Kidney (tissue), 13 donors: ENCODE measurements at regions not wholly inside any gene's neighbourhood (a gene's known extent, or its start where the extent isn't known, plus 50 kb on each side); places are given as distances from the start of the nearest gene placed in this dataset.

Experiments used
- DNase-seq, 5 donors: peaks; one replicate each; pipeline ENCODE4 v3.0.0-alpha.2; 2013 to 2020
- FAIRE-seq: peaks from 2 replicates; lab custom pipeline; 2012; peaks lifted over from hg19 to GRCh38; lab: Jason Lieb, UNC
- H3K27ac ChIP-seq, 2 donors: one replicate each; pipeline ENCODE4 v1.7.0; 2013; ENCODE audit warnings: low read depth in 2 of 2, low read length in 2 of 2, inconsistent platforms in 1 of 2
- H3K27me3 ChIP-seq: one replicate; pipeline ENCODE4 v1.7.1; 2013; ENCODE audit warnings: low read length, inconsistent platforms; ENCODE audit not compliant: control insufficient read depth, insufficient read depth
- H3K36me3 ChIP-seq, 3 donors: one replicate each; pipeline versions ENCODE4 v1.7.0 to v1.7.1; 2013; ENCODE audit warnings: low read length in 3 of 3, control low read depth in 1 of 3, inconsistent platforms in 1 of 3; ENCODE audit not compliant: insufficient read depth in 3 of 3, control insufficient read depth in 2 of 3
- H3K4me1 ChIP-seq, 3 donors: one replicate each; pipeline versions ENCODE4 v1.7.0 to v1.7.1; 2013; ENCODE audit warnings: low read length in 3 of 3, inconsistent platforms in 1 of 3, low read depth in 1 of 3; ENCODE audit not compliant: control insufficient read depth in 2 of 3, insufficient read depth in 2 of 3
- H3K4me3 ChIP-seq, 3 donors: one replicate each; pipeline versions ENCODE4 v1.7.0 to v1.8.1; 2013; ENCODE audit warnings: low read length in 3 of 3, control low read depth in 1 of 3, inconsistent platforms in 1 of 3
- H3K9ac ChIP-seq, 3 donors: one replicate each; pipeline versions ENCODE4 v1.7.0 to v1.7.1; 2013; ENCODE audit warnings: low read length in 3 of 3, control low read depth in 1 of 3, inconsistent platforms in 1 of 3
- H3K9me3 ChIP-seq, 3 donors: one replicate each; pipeline versions ENCODE4 v1.7.0 to v1.7.1; 2013; ENCODE audit warnings: low read length in 3 of 3, control low read depth in 1 of 3, inconsistent platforms in 1 of 3; ENCODE audit not compliant: control insufficient read depth in 2 of 3, insufficient read depth in 1 of 3
- intact Hi-C: fragments of 100-400 bp; cut with DNase I; formaldehyde crosslinking; loops from one replicate; pipeline ENCODE4 v1.11.1; 2022
- TF ChIP-seq, protein P1 (sequence below): IDR thresholded peaks from 3 replicates; pipeline ENCODE4 v1.5.1; 2012; ENCODE audit warnings: mild to moderate bottlenecking, moderate library complexity, borderline replicate concordance; ENCODE audit not compliant: insufficient read depth; ENCODE audit errors: extremely low read depth
- donor health status: control.
- donor health status: control.
- donor health status: control.
- donor health status: control.
- donor health status: control.
- donor health status: DM: yes; HTN: yes; CAD: no.
- donor health status: Normal renal cell carcinoma (clear cell type).

- DNase-seq (no peak), FAIRE-seq (no peak)
- Histone ChIP-seq H3K4me1 (no peaks in the 10 kb centered on the region), H3K4me3 (no peak overlapping the region), H3K9ac (no peak overlapping the region), H3K36me3 (no peaks in the 10 kb centered on the region), H3K27ac (no peak overlapping the region), H3K9me3 (no peaks in the 10 kb centered on the region), H3K27me3 (no peaks in the 10 kb centered on the region)
- TF ChIP-seq, protein P1, sequence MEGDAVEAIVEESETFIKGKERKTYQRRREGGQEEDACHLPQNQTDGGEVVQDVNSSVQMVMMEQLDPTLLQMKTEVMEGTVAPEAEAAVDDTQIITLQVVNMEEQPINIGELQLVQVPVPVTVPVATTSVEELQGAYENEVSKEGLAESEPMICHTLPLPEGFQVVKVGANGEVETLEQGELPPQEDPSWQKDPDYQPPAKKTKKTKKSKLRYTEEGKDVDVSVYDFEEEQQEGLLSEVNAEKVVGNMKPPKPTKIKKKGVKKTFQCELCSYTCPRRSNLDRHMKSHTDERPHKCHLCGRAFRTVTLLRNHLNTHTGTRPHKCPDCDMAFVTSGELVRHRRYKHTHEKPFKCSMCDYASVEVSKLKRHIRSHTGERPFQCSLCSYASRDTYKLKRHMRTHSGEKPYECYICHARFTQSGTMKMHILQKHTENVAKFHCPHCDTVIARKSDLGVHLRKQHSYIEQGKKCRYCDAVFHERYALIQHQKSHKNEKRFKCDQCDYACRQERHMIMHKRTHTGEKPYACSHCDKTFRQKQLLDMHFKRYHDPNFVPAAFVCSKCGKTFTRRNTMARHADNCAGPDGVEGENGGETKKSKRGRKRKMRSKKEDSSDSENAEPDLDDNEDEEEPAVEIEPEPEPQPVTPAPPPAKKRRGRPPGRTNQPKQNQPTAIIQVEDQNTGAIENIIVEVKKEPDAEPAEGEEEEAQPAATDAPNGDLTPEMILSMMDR: no peak
- intact Hi-C loops: no loop called here
Observed at GRCh38 chr4:43133566-43133965, 241.1 kb downstream of the GRXCR1 start.

DNA sequence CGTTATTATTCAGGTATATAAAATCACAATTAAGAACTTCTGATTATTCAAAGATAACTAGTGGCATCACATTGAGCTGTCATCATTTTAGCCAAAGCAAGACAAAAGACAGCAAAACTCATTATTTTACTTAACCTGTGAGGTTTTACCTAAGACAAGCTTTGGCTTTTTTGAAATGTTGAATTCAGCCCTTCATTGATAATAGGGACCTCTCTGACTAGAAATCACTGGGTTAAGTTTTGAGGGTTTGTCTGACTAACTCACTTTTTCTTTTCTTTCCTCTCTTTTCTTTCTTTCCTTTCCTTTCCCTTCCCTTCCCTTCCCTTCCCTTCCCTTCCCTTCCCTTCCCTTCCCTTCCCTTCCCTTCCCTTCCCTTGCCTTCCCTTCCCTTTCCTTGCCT lies 244.2 kb downstream of the GRXCR1 start:
- no peaks in the 10 kb centered on the region for H3K9me3 ChIP-seq
- H3K27ac ChIP-seq: no peak overlapping the region
- intact Hi-C loops: no loop called here
- TF ChIP-seq, protein P1: no peak
- no peak overlapping the region for H3K9ac ChIP-seq
- no peaks in the 10 kb centered on the region for H3K27me3 ChIP-seq
- H3K4me1 ChIP-seq: no peaks in the 10 kb centered on the region
- FAIRE-seq (no peak), DNase-seq (no peak)
- H3K36me3 ChIP-seq: no peaks in the 10 kb centered on the region
- H3K4me3 ChIP-seq: no peak overlapping the region

- TF ChIP-seq, protein P1: no peak
- no peaks in the 10 kb centered on the region for H3K27me3 ChIP-seq
- H3K4me1 ChIP-seq: no peaks in the 10 kb centered on the region
- no peaks in the 10 kb centered on the region for H3K9me3 ChIP-seq
- no peak for FAIRE-seq
- H3K9ac ChIP-seq: no peak overlapping the region
- H3K36me3 ChIP-seq: no peaks in the 10 kb centered on the region
- no peak overlapping the region for H3K27ac ChIP-seq
- DNase-seq: no peak
- H3K4me3 ChIP-seq: no peak overlapping the region
- intact Hi-C loops: no loop called here
Observed at GRCh38 chr4:43146198-43146597, 253.7 kb downstream of the GRXCR1 start.

DNA sequence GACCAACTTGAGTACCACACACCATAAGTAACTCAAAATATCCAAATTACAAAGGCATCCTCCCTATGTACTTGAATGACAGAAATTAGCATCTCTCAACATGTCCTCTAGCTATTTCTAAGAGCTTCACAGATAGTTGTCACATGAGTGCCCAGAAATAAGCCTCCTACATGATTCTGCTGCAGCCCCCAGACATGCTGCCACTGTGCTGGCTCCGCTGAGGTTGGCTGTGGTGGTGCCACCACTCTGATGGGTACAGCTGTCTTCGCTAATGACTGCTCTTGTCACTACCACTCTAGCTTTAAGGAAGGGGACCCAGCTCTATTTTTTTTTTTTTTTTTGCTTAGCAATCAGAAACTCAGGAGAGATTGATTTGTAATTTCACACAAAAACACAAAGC lies 256.0 kb downstream of the GRXCR1 start:
- Histone ChIP-seq H3K9ac (no peak overlapping the region), H3K4me3 (no peak overlapping the region), H3K4me1 (no peaks in the 10 kb centered on the region), H3K27me3 (no peaks in the 10 kb centered on the region), H3K9me3 (no peaks in the 10 kb centered on the region), H3K36me3 (no peaks in the 10 kb centered on the region), H3K27ac (no peak overlapping the region)
- TF ChIP-seq, protein P1: no peak
- FAIRE-seq: no peak
- intact Hi-C loops: no loop called here
- no peak for DNase-seq
